ENCODE measurements at regions not wholly inside any gene's neighbourhood (a gene's known extent, or its start where the extent isn't known, plus 50 kb on each side); places are given as distances from the start of the nearest gene placed in this dataset.

DNA sequence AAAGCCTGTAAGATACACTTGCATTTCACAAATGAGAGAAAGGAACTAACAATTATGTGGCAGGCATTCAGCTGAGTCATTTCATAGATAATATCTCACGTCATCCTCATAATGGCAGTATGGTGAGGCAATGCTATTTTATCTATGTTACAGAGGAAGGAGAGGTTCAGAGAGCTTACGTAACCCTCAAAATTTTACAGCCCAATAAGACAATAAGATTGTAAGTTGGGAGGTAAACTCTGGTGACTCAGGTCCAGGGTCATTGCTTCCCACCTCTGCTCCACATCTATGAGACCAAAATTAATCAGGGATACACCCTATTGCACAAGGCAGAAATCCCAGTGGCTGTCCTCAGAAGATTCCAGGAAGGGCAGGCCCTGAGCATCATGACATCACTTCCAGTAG lies 309.7 kb downstream of the NSG2 start:
- TF ChIP-seq, protein P1, sequence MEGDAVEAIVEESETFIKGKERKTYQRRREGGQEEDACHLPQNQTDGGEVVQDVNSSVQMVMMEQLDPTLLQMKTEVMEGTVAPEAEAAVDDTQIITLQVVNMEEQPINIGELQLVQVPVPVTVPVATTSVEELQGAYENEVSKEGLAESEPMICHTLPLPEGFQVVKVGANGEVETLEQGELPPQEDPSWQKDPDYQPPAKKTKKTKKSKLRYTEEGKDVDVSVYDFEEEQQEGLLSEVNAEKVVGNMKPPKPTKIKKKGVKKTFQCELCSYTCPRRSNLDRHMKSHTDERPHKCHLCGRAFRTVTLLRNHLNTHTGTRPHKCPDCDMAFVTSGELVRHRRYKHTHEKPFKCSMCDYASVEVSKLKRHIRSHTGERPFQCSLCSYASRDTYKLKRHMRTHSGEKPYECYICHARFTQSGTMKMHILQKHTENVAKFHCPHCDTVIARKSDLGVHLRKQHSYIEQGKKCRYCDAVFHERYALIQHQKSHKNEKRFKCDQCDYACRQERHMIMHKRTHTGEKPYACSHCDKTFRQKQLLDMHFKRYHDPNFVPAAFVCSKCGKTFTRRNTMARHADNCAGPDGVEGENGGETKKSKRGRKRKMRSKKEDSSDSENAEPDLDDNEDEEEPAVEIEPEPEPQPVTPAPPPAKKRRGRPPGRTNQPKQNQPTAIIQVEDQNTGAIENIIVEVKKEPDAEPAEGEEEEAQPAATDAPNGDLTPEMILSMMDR (IDR thresholded peaks at IDR 0.05), result no peak
- no peak for TF ChIP-seq POLR2A (IDR thresholded peaks at IDR 0.05)
